IMR-90 (cell line): ENCODE measurements at regions not wholly inside any gene's neighbourhood (a gene's known extent, or its start where the extent isn't known, plus 50 kb on each side); places are given as distances from the start of the nearest gene placed in this dataset.

Experiments used
- ATAC-seq: fragments of 200-7000 bp; cut with Tn5 transposase; 2 replicates; pipeline ENCODE4 v1.9.1; 2020; ENCODE audit warnings: low read depth, mild to moderate bottlenecking, moderate library complexity
- BruUV-seq: library from RNA; stranded (reverse); fragments of 400-500 nt; replicated peaks from 2 replicates; lab custom pipeline; 2021; lab: Mats Ljungman, UMichigan
- CTCF ChIA-PET: fragments of 300-600 bp; formaldehyde crosslinking; extraction: SDS; loops from one replicate; lab custom pipeline; 2021; ENCODE audit warnings: antibody characterized with exemption; lab: Yijun Ruan, JAX
- POLR2A ChIA-PET: fragments of 300-600 bp; sonication (Branson Sonifier 250); formaldehyde crosslinking; loops from one replicate; lab custom pipeline; 2022; ENCODE audit warnings: antibody characterized with exemption; ENCODE audit not compliant: unreplicated experiment; lab: Charles Lee
- DNase-seq: peaks from one replicate; pipeline ENCODE4 v3.0.0; 2013
- H2AFZ ChIP-seq: replicated peaks from 2 replicates; pipeline ENCODE3; 2013; ENCODE audit warnings: low read length, mild to moderate bottlenecking; ENCODE audit not compliant: poor library complexity
- H2AK5ac ChIP-seq: 2 replicates; pipeline ENCODE4 v1.6.1; 2013; ENCODE audit warnings: low read depth, low read length, inconsistent platforms
- H2AK9ac ChIP-seq: replicated peaks from 2 replicates; pipeline ENCODE3; 2013; ENCODE audit warnings: mild to moderate bottlenecking, low read depth, low read length, moderate library complexity; ENCODE audit not compliant: poor library complexity
- H2BK120ac ChIP-seq: 2 replicates; pipeline ENCODE4 v1.6.1; 2013; ENCODE audit warnings: low read depth, low read length, inconsistent platforms
- H2BK15ac ChIP-seq: 3 replicates; pipeline ENCODE4 v1.6.1; 2013; ENCODE audit warnings: low read depth, low read length, inconsistent platforms
- H2BK20ac ChIP-seq: 2 replicates; pipeline ENCODE4 v1.6.1; 2013; ENCODE audit warnings: low read depth, mild to moderate bottlenecking, inconsistent platforms, low read length, moderate library complexity
- H2BK5ac ChIP-seq: 2 replicates; pipeline ENCODE4 v1.6.1; 2013; ENCODE audit warnings: mild to moderate bottlenecking, low read depth, low read length, inconsistent platforms; ENCODE audit not compliant: poor library complexity, severe bottlenecking
- H3K14ac ChIP-seq: replicated peaks from 2 replicates; pipeline ENCODE4 v1.6.1; 2013; ENCODE audit warnings: low read depth, low read length, inconsistent platforms
- H3K18ac ChIP-seq: 2 replicates; pipeline ENCODE4 v1.6.1; 2013; ENCODE audit warnings: low read depth, low read length, control low read depth
- H3K23ac ChIP-seq: 2 replicates; pipeline ENCODE4 v1.6.1; 2013; ENCODE audit warnings: low read depth, low read length, inconsistent platforms
- H3K27ac ChIP-seq: 2 replicates; pipeline ENCODE4 v1.5.1; 2013; ENCODE audit warnings: mild to moderate bottlenecking, control low read depth, low read length; ENCODE audit not compliant: insufficient read depth
- H3K27me3 ChIP-seq: 2 replicates; pipeline ENCODE4 v1.6.1; 2013; ENCODE audit warnings: low read length; ENCODE audit not compliant: control insufficient read depth, insufficient read depth
- H3K36me3 ChIP-seq: 2 replicates; pipeline ENCODE4 v1.6.1; 2013; ENCODE audit warnings: low read length, mixed read lengths; ENCODE audit not compliant: control insufficient read depth, insufficient read depth
- H3K4ac ChIP-seq: 2 replicates; pipeline ENCODE4 v1.6.1; 2013; ENCODE audit warnings: low read depth, low read length, inconsistent platforms
- H3K4me1 ChIP-seq: 2 replicates; pipeline ENCODE4 v1.6.1; 2013; ENCODE audit warnings: low read length, mixed read lengths; ENCODE audit not compliant: control insufficient read depth, insufficient read depth
- H3K4me2 ChIP-seq: 2 replicates; pipeline ENCODE4 v1.6.1; 2013; ENCODE audit warnings: low read depth, mild to moderate bottlenecking, control low read depth, low read length, moderate library complexity
- H3K4me3 ChIP-seq: 2 replicates; pipeline ENCODE4 v1.5.1; 2013; ENCODE audit warnings: low read depth, mild to moderate bottlenecking, control low read depth, low read length, moderate library complexity; ENCODE audit not compliant: insufficient read depth
- H3K56ac ChIP-seq: 2 replicates; pipeline ENCODE4 v1.6.1; 2013; ENCODE audit warnings: low read length, inconsistent platforms; ENCODE audit not compliant: insufficient read depth; ENCODE audit errors: extremely low read depth
- H3K79me1 ChIP-seq, 2 experiments: 2 replicates each; pipeline ENCODE4 v1.6.1; 2013; ENCODE audit warnings: low read length in 2 of 2, inconsistent platforms in 1 of 2, low read depth in 1 of 2
- H3K9ac ChIP-seq: 2 replicates; pipeline ENCODE4 v1.6.1; 2013; ENCODE audit warnings: low read depth, low read length, control low read depth
- H3K9me1 ChIP-seq: 2 replicates; pipeline ENCODE4 v1.6.1; 2013; ENCODE audit warnings: low read length, inconsistent platforms; ENCODE audit not compliant: insufficient read depth
- H3K9me3 ChIP-seq: 2 replicates; pipeline ENCODE4 v1.6.1; 2013; ENCODE audit warnings: low read length; ENCODE audit not compliant: control insufficient read depth, insufficient read depth
- H4K20me1 ChIP-seq: 2 replicates; pipeline ENCODE4 v1.6.1; 2013; ENCODE audit warnings: low read length, inconsistent platforms; ENCODE audit not compliant: insufficient read depth
- H4K5ac ChIP-seq: 2 replicates; pipeline ENCODE4 v1.6.1; 2013; ENCODE audit warnings: mild to moderate bottlenecking, low read depth, low read length, control low read depth
- H4K8ac ChIP-seq, 2 experiments: 2 replicates each; pipeline ENCODE4 v1.6.1; 2013; ENCODE audit warnings: low read depth in 2 of 2, low read length in 2 of 2, control low read depth in 1 of 2, inconsistent platforms in 1 of 2
- H4K91ac ChIP-seq: 2 replicates; pipeline ENCODE4 v1.6.1; 2013; ENCODE audit warnings: low read depth, low read length, inconsistent platforms; ENCODE audit not compliant: insufficient read depth
- FOS ChIP-seq: fragments of 150-350 bp; IDR thresholded peaks from 2 replicates; pipeline ENCODE4 v1.6.1; 2016; ENCODE audit warnings: low read depth, low read length
- MAZ ChIP-seq: IDR thresholded peaks from 2 replicates; pipeline ENCODE4 v1.6.1; 2012; ENCODE audit warnings: low read depth, mild to moderate bottlenecking, low read length, improper control_type of control experiment, moderate library complexity, borderline replicate concordance
- NFE2L2 ChIP-seq: fragments of 150-350 bp; IDR thresholded peaks from 2 replicates; pipeline ENCODE4 v1.6.1; 2016; ENCODE audit warnings: low read depth, mild to moderate bottlenecking, low read length
- whole genome bisulfite sequencing, 2 experiments: methylation state at CpG; one replicate each; pipeline versions ENCODE4 v1.1.5 to v1.1.7; 2013; ENCODE audit warnings: missing lambda C conversion rate in 2 of 2; ENCODE audit not compliant: insufficient read length in 1 of 2; ENCODE audit errors: extremely low coverage in 2 of 2; 5-methylcytosine and 5-hydroxymethylcytosine counted together
- dilution Hi-C: fragments of 300-500 bp; cut with HindIII; formaldehyde crosslinking; loops from one replicate; pipeline ENCODE4 v1.14.3; 2018; ENCODE audit warnings: low sequenced_read_pairs; ENCODE audit not compliant: unreplicated experiment
- in situ Hi-C: fragments of 300-500 bp; cut with MboI; formaldehyde crosslinking; loops from 3 replicates; pipeline ENCODE4 v1.14.3; 2019; ENCODE audit warnings: low sequenced_read_pairs, inconsistent platforms, mixed read lengths
- intact Hi-C: fragments of 100-400 bp; cut with micrococcal nuclease; formaldehyde crosslinking; loops from 2 replicates; pipeline ENCODE4 v1.10.0; 2022
- TF ChIP-seq, protein P1 (sequence below): fragments of 150-350 bp; IDR thresholded peaks from 2 replicates; pipeline ENCODE4 v1.6.1; 2016; ENCODE audit warnings: low read depth, mild to moderate bottlenecking, low read length, moderate library complexity, borderline replicate concordance
- TF ChIP-seq, protein P2 (sequence below): fragments of 150-350 bp; IDR thresholded peaks from 2 replicates; pipeline ENCODE4 v1.6.1; 2017; ENCODE audit warnings: mild to moderate bottlenecking, antibody characterized with exemption, low read length, low read depth

DNA sequence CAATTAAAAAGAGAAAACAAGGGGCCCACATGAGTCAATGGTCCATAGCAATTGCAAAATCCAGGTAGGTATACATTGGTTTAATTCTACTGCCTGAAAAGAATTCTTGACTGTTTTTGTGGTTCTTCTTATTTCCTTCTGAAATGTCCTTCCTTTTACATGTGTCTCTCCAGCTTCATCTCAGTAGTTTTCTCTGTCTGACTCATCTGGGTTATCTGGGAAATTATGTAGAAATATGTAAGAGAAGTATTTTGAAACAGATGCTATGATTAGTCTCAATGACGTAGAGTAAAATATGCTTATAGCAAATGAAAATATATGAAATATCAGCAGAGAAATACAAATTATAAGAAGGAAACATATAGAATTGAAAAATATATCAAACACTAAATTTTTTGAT is 953.2 kb downstream of the BRINP3 start:
- dilution Hi-C loops (no loop called here), intact Hi-C loops (no loop called here), in situ Hi-C loops (no loop called here)
- no peak overlapping the region for H3K27ac ChIP-seq
- H3K4me3 ChIP-seq: no peak overlapping the region
- no peak overlapping the region for H2BK5ac ChIP-seq
- no peak overlapping the region for H2BK15ac ChIP-seq
- H3K9me3 ChIP-seq: no peaks in the 10 kb centered on the region
- H3K4me2 ChIP-seq: no peak overlapping the region
- H3K56ac ChIP-seq: no peak overlapping the region
- CTCF ChIA-PET: no interaction called here
- H2AFZ ChIP-seq: no peak overlapping the region
- peak; percentile 56 for DNase-seq
- no peak for ATAC-seq
- no peak overlapping the region for H2BK20ac ChIP-seq
- no peak overlapping the region for H3K9ac ChIP-seq
- no peak overlapping the region for H3K14ac ChIP-seq
- no peak overlapping the region for H2AK5ac ChIP-seq
- POLR2A ChIA-PET: no interaction called here
- no peak overlapping the region for H2AK9ac ChIP-seq
- TF ChIP-seq, protein P1, sequence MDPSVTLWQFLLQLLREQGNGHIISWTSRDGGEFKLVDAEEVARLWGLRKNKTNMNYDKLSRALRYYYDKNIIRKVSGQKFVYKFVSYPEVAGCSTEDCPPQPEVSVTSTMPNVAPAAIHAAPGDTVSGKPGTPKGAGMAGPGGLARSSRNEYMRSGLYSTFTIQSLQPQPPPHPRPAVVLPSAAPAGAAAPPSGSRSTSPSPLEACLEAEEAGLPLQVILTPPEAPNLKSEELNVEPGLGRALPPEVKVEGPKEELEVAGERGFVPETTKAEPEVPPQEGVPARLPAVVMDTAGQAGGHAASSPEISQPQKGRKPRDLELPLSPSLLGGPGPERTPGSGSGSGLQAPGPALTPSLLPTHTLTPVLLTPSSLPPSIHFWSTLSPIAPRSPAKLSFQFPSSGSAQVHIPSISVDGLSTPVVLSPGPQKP: no peak
- TF ChIP-seq, protein P2, sequence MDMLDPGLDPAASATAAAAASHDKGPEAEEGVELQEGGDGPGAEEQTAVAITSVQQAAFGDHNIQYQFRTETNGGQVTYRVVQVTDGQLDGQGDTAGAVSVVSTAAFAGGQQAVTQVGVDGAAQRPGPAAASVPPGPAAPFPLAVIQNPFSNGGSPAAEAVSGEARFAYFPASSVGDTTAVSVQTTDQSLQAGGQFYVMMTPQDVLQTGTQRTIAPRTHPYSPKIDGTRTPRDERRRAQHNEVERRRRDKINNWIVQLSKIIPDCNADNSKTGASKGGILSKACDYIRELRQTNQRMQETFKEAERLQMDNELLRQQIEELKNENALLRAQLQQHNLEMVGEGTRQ: no peak
- TF ChIP-seq FOS (no peak), MAZ (no peak), NFE2L2 (no peak)
- no peaks in the 10 kb centered on the region for H3K4me1 ChIP-seq
- no peaks in the 10 kb centered on the region for H4K20me1 ChIP-seq
- no TSS peak for BruUV-seq
- no peaks in the 10 kb centered on the region for H3K27me3 ChIP-seq
- H4K91ac ChIP-seq: no peak overlapping the region
- no peak overlapping the region for H4K5ac ChIP-seq
- no peak overlapping the region for H3K4ac ChIP-seq
- no peak overlapping the region for H2BK120ac ChIP-seq
- no peaks in the 10 kb centered on the region for H3K36me3 ChIP-seq
- no CpG with 5 or more reads among the region's 1 CpG for WGBS, 2 experiments
- H3K9me1 ChIP-seq: no peaks in the 10 kb centered on the region
- no peak overlapping the region for H3K18ac ChIP-seq
- H3K23ac ChIP-seq: no peak overlapping the region
- no peaks in the 10 kb centered on the region for H3K79me1 ChIP-seq
- no peak overlapping the region for H4K8ac ChIP-seq
